Body of pancreas (tissue), 4 donors: ENCODE measurements at regions not wholly inside any gene's neighbourhood (a gene's known extent, or its start where the extent isn't known, plus 50 kb on each side); places are given as distances from the start of the nearest gene placed in this dataset.

Experiments used
- CTCF ChIP-seq, 7 experiments: fragments of 450-650 bp in 4 of 7; fragments of 200-600 bp in 3 of 7; sonication (generic) in 3 of 7; IDR thresholded peaks; one replicate each; pipeline ENCODE4 v1.5.1; 2016 to 2019; ENCODE audit warnings: antibody characterized with exemption in 7 of 7
- POLR2A ChIP-seq, 3 donors: fragments of 450-650 bp; IDR thresholded peaks; one replicate each; pipeline ENCODE4 v1.6.1; 2016; ENCODE audit warnings: antibody characterized with exemption in 3 of 3, mild to moderate bottlenecking in 2 of 3

GRCh38 chr10:6956562-6956961 is 376.5 kb upstream of the PRKCQ start:
- no peak for TF ChIP-seq CTCF (IDR thresholded peaks at IDR 0.05)
- no peak for TF ChIP-seq POLR2A (IDR thresholded peaks at IDR 0.05)
